ENCODE measurements at regions not wholly inside any gene's neighbourhood (a gene's known extent, or its start where the extent isn't known, plus 50 kb on each side); places are given as distances from the start of the nearest gene placed in this dataset.
"Not testable (repeated sequence)": the region's sequence is repeated elsewhere in the genome, so short reads cannot be mapped to it uniquely, and the experiment has no call there.

GRCh38 chr7:76202-76601, 116.2 kb upstream of the FAM20C start:
- ATAC-seq, result not testable (repeated sequence)

GRCh38 chr7:76829-77395, 115.5 kb upstream of the FAM20C start:
- not testable (repeated sequence) for H3K9me3 Mint-ChIP-seq; ATAC-seq; H3K36me3 Mint-ChIP-seq; H3K27ac Mint-ChIP-seq; DNase-seq (ENCODE audit: low spot score in 2 of 2)

More at GRCh38 chr7:76202-76601, 116.2 kb upstream of the FAM20C start:
- not testable (repeated sequence) for DNase-seq (ENCODE audit: low spot score in 2 of 2); H3K27ac Mint-ChIP-seq; H3K36me3 Mint-ChIP-seq; H3K9me3 Mint-ChIP-seq

DNA sequence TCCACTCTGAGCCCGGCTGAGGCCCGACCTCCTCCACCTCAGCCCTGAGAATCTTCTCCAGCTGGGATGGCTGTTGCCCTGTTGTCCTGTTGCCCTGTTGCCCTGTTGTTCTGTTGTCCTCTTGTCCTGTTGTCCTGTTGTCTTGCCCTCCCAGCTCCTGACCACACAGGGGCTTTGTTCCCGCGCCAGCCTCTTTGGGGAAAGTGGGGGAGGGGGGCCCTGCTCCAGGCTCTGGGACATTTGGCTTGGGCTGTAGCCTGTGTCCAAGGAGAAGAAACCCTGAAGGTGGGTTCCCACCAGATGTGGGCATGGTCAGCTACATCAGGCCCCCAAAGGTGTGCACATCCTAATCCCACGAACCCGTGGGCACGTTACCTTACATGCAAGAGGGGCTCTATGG, 113.5 kb upstream of the FAM20C start:
- DNase-seq (ENCODE audit: low spot score in 2 of 2), result peak in 1 of 2 donors; percentile 4
- not testable (repeated sequence) for H3K9me3 Mint-ChIP-seq, ATAC-seq, H3K27ac Mint-ChIP-seq, H3K36me3 Mint-ChIP-seq

DNA sequence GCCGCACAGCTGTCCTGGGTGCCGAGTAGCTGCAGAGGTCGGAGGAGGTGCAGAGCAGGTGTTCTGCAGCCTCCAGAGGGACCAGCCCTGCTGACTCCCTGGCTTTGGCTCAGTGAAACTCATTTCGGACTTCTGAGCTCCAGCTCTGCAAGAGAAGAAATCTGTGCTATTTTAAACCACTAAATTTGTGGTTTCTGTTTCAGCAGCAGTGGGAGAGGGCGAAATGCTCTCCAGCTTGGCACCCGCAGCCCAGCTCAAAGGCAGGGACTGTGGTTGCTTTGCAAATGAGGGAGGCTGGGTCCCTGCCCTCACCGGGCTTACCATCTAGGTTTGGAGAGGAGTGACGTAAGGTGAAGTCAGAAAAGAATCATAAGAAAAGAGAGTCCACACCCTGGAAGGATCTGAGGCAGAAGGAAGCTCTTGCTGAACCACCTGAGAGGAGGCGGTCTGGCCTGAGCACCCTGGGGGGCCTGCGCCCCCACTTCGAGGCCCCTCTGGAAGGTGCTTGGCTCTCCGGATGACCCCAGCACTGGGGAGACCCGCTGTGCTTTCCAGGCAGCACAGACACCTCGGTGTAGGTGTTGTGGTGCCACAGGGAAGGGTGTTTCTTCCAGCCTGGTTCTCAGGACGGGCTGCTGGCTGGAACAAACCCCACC, 112.8 kb upstream of the FAM20C start:
- not testable (repeated sequence) for H3K36me3 Mint-ChIP-seq, ATAC-seq, H3K9me3 Mint-ChIP-seq, H3K27ac Mint-ChIP-seq
- DNase-seq (ENCODE audit: low spot score in 2 of 2), result peak in 1 of 2 donors; percentile 6

DNA sequence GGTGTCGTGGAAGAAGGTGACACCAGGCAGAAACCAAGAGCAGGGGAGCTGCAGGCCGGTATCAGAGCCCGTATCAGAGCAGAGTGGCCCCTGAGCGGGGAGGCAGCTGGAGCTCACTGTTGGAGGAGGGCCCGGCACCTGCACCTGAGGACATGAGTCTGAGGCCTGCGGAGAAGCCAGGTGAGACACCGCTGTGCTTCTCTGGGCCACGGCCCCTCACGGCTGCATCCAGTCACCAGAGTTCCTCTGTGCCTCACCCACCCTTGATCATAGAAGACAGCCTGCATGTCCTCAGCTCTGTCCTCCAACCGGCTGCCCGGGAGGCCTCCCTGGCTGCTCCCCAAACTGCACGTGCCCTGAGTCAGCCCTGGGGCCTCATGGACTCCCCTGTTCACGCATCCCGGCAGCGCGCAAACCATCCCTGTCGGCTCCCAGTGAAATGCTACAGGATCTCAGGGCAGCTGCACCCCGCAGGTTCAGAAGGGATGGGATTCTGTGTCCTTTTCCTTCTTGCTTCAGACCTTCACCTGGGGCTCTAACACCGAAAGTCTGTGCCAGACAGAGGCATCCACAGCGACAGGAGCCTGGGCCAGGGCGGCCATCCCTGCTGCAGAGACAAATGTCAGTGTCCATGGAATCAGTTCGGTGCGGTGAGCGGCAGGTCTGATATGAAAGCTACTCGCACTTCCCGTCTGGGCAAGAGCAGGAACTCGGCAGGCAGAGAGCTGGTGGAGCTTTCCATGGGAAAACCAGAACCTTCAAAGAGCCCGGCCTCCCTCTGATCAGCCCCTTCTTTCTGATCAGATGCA, 111.9 kb upstream of the FAM20C start:
- H3K27ac Mint-ChIP-seq, result no peak overlapping the region
- no peaks in the 10 kb centered on the region for H3K9me3 Mint-ChIP-seq
- H3K36me3 Mint-ChIP-seq, result no peaks in the 10 kb centered on the region
- ATAC-seq (no peak), DNase-seq (ENCODE audit: low spot score in 2 of 2) (no peak)

- Mint-ChIP-seq H3K9me3 (no peaks in the 10 kb centered on the region), H3K36me3 (no peaks in the 10 kb centered on the region), H3K27ac (no peak overlapping the region)
- DNase-seq (ENCODE audit: low spot score in 2 of 2) (no peak), ATAC-seq (no peak)
Observed at GRCh38 chr7:81068-81925, 111.1 kb upstream of the FAM20C start.

DNA sequence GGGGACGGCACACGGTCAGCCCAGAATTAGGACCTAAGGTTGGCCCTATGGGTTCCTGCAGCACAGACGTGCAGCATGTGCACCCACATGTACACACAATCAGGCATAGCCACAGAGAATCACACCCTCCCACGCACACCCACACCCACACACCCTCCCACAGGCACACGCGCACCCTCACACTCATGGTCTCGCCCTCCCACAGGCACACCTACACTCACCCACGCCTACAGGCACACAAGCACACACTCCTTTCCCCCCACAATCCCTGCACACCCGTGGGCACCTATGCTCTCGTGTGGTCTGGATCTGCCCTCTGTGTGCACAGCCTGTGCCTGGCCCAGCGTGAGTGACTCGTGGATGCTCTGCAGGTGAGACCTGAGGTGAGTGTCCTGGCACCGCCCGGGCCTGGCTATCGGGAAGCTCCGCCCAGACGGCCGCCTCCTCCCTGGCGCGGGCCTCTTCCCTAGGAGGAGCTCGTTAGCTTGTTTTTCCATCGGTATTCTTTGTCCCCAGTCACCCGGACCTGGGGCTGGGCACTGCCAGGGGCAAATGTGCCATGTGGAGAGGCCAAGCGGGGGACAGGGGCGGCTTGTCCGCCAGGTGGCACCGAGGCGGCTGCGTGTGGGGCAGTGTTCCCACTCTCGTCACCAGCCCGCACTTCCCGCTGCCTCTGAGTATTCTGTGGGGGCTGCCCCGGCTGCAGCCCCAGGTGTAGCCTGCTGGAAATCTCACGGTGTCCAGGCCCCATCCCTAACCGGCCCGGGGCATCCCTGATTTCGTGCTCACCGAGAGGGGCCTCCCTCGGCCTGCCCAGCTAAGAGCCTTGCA, 110.2 kb upstream of the FAM20C start:
- Mint-ChIP-seq H3K9me3 (no peaks in the 10 kb centered on the region), H3K27ac (no peak overlapping the region), H3K36me3 (no peaks in the 10 kb centered on the region)
- DNase-seq (ENCODE audit: low spot score in 2 of 2) (peak in 1 of 2 donors; percentile 30), ATAC-seq (no peak)

DNA sequence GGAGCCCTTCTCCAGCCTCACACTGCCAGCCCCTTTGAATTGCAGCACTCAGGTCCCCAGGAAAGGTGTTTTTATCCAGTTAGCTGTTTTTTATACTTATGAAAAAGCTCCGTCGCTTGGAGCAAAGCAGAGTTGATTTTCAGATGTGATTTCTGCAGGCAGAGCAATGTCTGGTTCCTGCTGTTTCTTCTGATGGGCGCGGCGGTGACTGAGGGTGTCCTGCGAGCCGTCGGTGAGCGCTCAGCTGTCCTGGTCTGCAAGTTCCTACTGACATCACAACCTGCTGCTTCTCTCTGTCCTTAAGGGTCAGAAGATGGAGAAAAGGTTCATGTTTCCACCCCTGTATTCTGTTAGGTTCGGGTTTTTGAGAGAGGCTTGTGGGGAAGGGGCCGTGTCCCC, 109.6 kb upstream of the FAM20C start:
- Mint-ChIP-seq H3K9me3 (no peaks in the 10 kb centered on the region), H3K36me3 (no peaks in the 10 kb centered on the region), H3K27ac (no peak overlapping the region)
- no peak for DNase-seq (ENCODE audit: low spot score in 2 of 2)
- no peak for ATAC-seq

GRCh38 chr7:83441-83840, 108.9 kb upstream of the FAM20C start:
- H3K36me3 Mint-ChIP-seq, result no peaks in the 10 kb centered on the region
- ATAC-seq (no peak), DNase-seq (ENCODE audit: low spot score in 2 of 2) (no peak)
- no peak overlapping the region for H3K27ac Mint-ChIP-seq
- no peaks in the 10 kb centered on the region for H3K9me3 Mint-ChIP-seq

DNA sequence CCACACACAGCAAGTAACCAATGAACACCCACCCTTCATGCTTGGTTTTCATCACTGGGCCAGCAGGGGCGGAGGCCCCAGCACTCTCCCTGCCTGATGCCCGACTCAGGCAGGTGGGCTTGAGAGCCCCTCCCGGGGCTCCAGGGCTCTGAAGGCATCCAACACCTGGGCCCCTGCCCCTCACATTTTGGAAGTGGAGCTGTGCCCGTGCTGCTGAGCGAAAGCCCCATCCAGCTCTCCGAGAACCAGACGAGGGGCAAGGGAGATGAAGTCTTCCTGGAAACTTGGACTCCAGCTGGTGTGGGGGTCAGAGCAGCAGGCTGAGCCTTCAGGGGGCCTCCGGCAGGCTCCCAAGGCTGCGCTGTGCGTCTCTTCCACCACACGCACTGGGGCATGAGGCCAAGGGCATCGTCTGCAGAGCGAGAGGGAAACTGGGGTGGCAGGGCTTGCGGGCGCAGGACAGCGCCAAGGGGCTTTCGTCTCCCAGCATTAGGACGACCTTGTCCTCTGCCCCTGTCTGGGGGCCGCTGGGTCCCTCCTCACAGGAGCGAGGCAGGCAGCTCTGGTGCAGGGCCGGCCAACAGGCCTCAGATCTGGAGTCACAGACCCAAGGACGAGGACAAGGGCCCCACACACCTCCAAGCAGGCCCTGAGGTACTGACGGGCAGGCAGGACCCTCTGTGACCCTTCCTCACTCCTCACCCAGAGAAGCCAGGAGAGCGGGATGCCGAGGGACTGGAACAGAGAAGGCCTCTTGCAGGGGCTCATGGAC, 108.3 kb upstream of the FAM20C start:
- Mint-ChIP-seq H3K9me3 (no peaks in the 10 kb centered on the region), H3K27ac (no peak overlapping the region), H3K36me3 (no peaks in the 10 kb centered on the region)
- ATAC-seq, result no peak
- no peak for DNase-seq (ENCODE audit: low spot score in 2 of 2)

- H3K27ac Mint-ChIP-seq, result no peak overlapping the region
- H3K36me3 Mint-ChIP-seq, result no peaks in the 10 kb centered on the region
- no peaks in the 10 kb centered on the region for H3K9me3 Mint-ChIP-seq
- DNase-seq (ENCODE audit: low spot score in 2 of 2) (no peak), ATAC-seq (no peak)
Observed at GRCh38 chr7:84633-85020, 107.7 kb upstream of the FAM20C start.

- ATAC-seq (no peak), DNase-seq (ENCODE audit: low spot score in 2 of 2) (no peak)
- Mint-ChIP-seq H3K27ac (no peak overlapping the region), H3K36me3 (no peaks in the 10 kb centered on the region), H3K9me3 (no peaks in the 10 kb centered on the region)
Observed at GRCh38 chr7:85074-85882, 107.1 kb upstream of the FAM20C start.

DNA sequence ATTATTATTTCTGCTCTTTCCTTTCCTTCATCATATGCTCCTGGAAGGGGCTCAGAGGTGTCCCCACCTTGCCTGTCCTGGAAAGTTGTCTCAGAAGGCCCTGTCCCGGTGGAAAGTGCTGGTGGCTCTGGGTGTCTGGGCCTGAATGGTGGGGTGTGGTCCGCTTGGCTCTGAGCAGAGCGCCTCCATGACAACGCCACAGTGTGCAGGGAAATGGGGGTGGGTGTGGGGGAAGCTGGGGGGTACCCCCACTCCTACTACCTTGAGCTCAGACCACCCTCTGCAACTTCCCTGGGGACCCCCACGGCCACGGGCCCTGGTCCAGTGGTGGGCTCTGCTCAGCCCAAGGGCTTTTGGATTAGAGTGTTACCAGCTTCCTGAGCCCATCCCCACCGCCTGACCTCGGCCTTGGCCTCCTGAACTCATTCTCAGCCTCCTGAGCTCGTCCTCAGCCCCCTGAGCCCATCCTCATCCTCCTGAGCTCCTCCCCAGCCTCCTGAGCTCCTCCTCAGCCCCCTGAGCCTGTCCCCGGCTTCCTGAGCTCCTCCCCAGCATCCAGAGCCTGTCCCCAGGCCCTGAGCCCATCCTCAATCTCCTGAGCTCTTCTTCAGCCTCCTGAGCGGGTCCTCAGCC, 106.4 kb upstream of the FAM20C start:
- Mint-ChIP-seq H3K27ac (peak overlapping the region; percentile 36 to 90), H3K9me3 (no peaks in the 10 kb centered on the region), H3K36me3 (no peaks in the 10 kb centered on the region)
- no peak for DNase-seq (ENCODE audit: low spot score in 2 of 2)
- ATAC-seq, result no peak

- DNase-seq (ENCODE audit: low spot score in 2 of 2) (no peak), ATAC-seq (no peak)
- no peaks in the 10 kb centered on the region for H3K9me3 Mint-ChIP-seq
- no peaks in the 10 kb centered on the region for H3K36me3 Mint-ChIP-seq
- peak overlapping the region; percentile 36 to 90 for H3K27ac Mint-ChIP-seq
Observed at GRCh38 chr7:86629-87028, 105.7 kb upstream of the FAM20C start.

All from activated naive CD4-positive, alpha-beta T cell treated with anti-CD3 and anti-CD28 coated beads, Interleukin-2, amount 50 U/mL, for 72 hours (primary cell).